ENCODE measurements at regions not wholly inside any gene's neighbourhood (a gene's known extent, or its start where the extent isn't known, plus 50 kb on each side); places are given as distances from the start of the nearest gene placed in this dataset.

DNA sequence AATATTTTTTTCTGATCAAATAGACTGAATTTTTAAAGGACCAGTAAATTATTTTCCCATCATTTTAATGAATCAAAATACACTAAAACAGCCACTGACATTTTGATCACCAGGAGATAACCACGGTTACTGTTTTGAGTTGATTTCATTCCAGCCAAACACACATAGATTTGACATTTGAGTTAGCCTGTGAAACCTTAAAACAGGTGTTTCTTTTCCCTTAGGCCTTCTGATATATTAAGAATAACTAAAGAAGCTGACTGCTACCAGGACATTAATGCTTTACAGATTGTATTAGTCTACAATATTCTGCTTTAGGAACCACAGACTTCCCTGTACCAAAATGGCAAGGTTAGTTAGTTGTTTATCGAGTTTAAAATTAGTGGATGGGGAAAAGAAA lies 193.4 kb downstream of the OMA1 start:
- no peak for TF ChIP-seq ZFX (IDR thresholded peaks at IDR 0.05; ENCODE audit: borderline replicate concordance)
- TF ChIP-seq, protein P1, sequence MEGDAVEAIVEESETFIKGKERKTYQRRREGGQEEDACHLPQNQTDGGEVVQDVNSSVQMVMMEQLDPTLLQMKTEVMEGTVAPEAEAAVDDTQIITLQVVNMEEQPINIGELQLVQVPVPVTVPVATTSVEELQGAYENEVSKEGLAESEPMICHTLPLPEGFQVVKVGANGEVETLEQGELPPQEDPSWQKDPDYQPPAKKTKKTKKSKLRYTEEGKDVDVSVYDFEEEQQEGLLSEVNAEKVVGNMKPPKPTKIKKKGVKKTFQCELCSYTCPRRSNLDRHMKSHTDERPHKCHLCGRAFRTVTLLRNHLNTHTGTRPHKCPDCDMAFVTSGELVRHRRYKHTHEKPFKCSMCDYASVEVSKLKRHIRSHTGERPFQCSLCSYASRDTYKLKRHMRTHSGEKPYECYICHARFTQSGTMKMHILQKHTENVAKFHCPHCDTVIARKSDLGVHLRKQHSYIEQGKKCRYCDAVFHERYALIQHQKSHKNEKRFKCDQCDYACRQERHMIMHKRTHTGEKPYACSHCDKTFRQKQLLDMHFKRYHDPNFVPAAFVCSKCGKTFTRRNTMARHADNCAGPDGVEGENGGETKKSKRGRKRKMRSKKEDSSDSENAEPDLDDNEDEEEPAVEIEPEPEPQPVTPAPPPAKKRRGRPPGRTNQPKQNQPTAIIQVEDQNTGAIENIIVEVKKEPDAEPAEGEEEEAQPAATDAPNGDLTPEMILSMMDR (IDR thresholded peaks at IDR 0.05): no peak
- no peak overlapping the region for H3K27ac ChIP-seq

GRCh38 chr1:58352476-58353092 lies 193.9 kb downstream of the OMA1 start:
- TF ChIP-seq, protein P1 (IDR thresholded peaks at IDR 0.05): no peak
- no peak for TF ChIP-seq ZFX (IDR thresholded peaks at IDR 0.05; ENCODE audit: borderline replicate concordance)
- no peak overlapping the region for H3K27ac ChIP-seq

- no peak for TF ChIP-seq ZFX (IDR thresholded peaks at IDR 0.05; ENCODE audit: borderline replicate concordance)
- TF ChIP-seq, protein P1 (IDR thresholded peaks at IDR 0.05): no peak
- H3K27ac ChIP-seq: no peak overlapping the region
Measured at GRCh38 chr1:58346036-58346355, 200.5 kb downstream of the OMA1 start.

- no peak overlapping the region for H3K27ac ChIP-seq
- TF ChIP-seq, protein P1 (IDR thresholded peaks at IDR 0.05): no peak
- no peak for TF ChIP-seq ZFX (IDR thresholded peaks at IDR 0.05; ENCODE audit: borderline replicate concordance)
Measured at GRCh38 chr1:58345215-58346035, 201.1 kb downstream of the OMA1 start.

- no peak overlapping the region for H3K27ac ChIP-seq
- TF ChIP-seq ZFX (IDR thresholded peaks at IDR 0.05; ENCODE audit: borderline replicate concordance): no peak
- TF ChIP-seq, protein P1 (IDR thresholded peaks at IDR 0.05): no peak
Measured at GRCh38 chr1:58340185-58340584, 206.3 kb downstream of the OMA1 start.

DNA sequence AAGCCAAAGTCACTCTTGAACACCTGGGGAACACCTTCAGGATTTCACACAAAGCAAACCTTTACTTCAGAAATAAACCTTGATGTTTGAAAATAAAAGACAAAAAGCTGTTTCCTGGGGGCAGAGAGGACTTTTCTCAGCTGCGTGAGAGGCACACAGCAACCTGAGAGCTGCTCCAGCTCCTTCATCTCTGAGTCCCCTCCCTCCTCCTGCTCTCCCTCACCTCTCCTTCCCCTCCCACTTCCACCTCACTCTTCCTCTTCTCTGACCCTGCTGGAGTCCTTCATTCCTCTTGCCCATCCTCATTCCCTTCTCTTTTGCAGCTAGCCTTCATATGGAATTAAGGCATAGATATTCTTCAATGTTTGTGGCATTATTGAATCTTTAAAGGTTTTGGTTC lies 208.4 kb downstream of the OMA1 start:
- no peak overlapping the region for H3K27ac ChIP-seq
- TF ChIP-seq ZFX (IDR thresholded peaks at IDR 0.05; ENCODE audit: borderline replicate concordance): no peak
- TF ChIP-seq, protein P1 (IDR thresholded peaks at IDR 0.05): no peak

GRCh38 chr1:58333511-58333910 lies 213.0 kb downstream of the OMA1 start:
- no peak overlapping the region for H3K27ac ChIP-seq
- TF ChIP-seq, protein P1 (IDR thresholded peaks at IDR 0.05): no peak

Measured in 22Rv1 (cell line).